Activated CD4-positive, alpha-beta T cell treated with anti-CD3 and anti-CD28 coated beads, Interleukin-2, Interleukin-6, amounts not matched to agents 100 ng/mL and 50 ng/mL, durations not matched to agents 16 hours and 8 hours (primary cell): ENCODE measurements at regions not wholly inside any gene's neighbourhood (a gene's known extent, or its start where the extent isn't known, plus 50 kb on each side); places are given as distances from the start of the nearest gene placed in this dataset.

Experiments
- DNase-seq: peaks from one replicate; pipeline ENCODE4 v3.0.0-alpha.2; 2020

GRCh38 chr14:51780741-51781140 is 79.7 kb upstream of the GNG2 start:
- DNase-seq = no peak

GRCh38 chr14:51781381-51781780 is 79.0 kb upstream of the GNG2 start:
- no peak for DNase-seq

DNA sequence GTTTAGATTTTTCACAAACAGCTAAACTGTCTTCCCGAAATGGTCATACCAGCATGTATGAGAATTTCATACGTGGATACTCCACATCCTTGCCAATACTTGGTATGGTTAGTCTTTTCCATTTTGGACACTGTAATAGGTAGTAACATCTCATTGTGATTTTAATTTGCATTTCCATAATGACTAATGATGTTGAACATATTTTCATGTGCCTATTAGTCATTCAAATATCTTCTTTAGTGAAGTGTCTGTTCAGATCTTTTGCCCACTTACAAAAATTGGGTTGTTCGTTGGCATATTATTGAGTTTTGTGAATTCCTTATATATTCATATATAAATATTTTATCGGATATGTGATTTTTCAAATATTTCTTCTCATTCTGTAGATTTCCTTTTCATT is 78.0 kb upstream of the GNG2 start:
- DNase-seq = no peak

DNA sequence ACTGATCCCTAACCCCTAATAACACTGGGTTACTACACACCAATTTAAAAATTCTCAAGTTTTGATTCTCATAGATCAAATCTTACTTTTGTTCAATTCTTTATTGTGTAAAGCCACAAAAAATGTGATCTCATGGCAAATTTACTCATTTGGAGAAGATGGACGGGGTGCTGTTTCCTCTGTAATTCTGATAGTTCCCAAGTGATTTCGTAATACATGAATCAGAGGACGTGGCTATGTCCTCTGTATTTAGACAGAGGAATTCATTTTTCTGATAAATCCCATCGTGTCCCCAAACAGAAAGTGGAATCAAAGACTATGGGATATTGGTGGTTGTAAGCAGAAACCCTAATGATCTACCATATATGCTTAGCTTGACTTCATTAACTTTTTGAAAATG is 76.6 kb upstream of the GNG2 start:
- peak; percentile 40 for DNase-seq

DNA sequence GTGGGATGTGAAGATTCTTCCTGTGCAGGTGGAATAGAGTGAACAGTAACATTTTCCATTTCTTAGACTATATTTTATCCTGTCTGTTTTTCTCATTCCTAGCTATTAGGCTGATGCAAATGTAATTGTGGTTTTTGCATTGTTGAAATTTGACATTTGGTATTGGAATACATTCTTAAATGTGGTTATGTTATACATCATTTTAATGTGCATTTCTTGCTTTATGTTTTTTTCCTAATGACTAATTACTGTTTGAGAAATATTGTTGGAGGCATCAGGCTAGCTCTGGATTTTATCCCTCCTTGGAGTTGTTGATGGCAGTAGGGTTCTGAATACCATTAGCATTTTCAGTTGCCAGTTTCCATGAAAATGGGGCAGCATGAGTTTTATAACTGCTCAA is 75.9 kb upstream of the GNG2 start:
- no peak for DNase-seq

- no peak for DNase-seq
Measured at GRCh38 chr14:51786227-51786626, 74.2 kb upstream of the GNG2 start.

DNA sequence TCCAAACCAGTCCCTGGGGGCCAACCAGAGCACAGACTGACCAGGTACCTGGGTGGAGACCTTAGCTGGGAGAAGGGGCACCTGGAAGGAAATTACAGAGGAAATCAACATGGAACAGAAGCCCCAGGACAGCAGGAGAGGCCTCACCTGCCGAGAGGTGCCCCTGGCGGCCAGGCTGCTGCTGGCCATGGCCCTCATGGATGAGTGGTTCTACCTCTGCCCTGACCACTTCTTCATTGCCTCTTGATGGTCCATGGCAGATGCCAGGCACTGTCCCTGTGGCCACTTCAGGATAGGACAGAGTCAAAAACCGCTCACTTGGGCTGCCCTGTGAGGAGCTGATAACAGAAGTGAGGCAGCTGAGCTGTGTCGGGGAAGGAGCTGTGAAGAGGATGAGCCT is 73.1 kb upstream of the GNG2 start:
- DNase-seq = no peak

- DNase-seq = no peak
Measured at GRCh38 chr14:51789114-51789513, 71.3 kb upstream of the GNG2 start.

- no peak for DNase-seq
Measured at GRCh38 chr14:51789596-51789995, 70.8 kb upstream of the GNG2 start.

DNA sequence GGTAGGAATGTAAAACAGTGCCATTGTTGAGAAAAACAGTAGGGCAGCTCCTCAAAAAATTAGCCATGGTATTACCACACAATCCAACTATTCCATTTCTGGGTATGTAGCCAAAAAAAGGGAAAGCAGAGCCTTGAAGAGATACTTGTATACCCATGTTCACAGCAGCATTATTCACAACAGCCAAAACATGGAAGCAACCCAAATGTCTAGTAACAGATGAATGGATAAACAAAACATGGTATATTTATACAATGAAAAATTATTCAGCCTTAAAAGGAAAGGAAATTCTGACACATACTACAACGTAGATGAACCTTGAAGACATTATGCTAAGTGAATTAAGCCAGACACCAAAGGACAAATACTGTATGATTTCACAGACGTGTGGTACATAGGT is 67.6 kb upstream of the GNG2 start:
- DNase-seq = no peak

DNA sequence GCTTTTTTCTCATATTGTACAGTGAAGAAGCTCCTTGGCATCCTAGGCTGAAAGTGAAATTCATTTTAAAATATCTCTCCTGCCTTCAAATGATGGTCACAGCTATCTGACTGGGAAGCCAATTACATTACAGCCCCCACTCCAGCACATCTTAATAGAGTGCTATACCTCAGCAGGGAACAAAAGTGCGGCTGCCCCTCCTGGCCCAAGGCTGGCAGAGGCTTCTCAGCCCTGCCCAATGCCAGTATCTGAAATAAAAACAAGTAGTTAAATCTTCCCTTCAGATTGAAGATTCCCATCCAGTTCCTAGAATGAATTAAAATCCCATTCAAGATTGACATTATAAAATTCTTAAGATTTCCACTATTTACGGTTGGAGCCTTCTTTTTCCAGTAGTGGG is 54.9 kb upstream of the GNG2 start:
- no peak for DNase-seq

DNA sequence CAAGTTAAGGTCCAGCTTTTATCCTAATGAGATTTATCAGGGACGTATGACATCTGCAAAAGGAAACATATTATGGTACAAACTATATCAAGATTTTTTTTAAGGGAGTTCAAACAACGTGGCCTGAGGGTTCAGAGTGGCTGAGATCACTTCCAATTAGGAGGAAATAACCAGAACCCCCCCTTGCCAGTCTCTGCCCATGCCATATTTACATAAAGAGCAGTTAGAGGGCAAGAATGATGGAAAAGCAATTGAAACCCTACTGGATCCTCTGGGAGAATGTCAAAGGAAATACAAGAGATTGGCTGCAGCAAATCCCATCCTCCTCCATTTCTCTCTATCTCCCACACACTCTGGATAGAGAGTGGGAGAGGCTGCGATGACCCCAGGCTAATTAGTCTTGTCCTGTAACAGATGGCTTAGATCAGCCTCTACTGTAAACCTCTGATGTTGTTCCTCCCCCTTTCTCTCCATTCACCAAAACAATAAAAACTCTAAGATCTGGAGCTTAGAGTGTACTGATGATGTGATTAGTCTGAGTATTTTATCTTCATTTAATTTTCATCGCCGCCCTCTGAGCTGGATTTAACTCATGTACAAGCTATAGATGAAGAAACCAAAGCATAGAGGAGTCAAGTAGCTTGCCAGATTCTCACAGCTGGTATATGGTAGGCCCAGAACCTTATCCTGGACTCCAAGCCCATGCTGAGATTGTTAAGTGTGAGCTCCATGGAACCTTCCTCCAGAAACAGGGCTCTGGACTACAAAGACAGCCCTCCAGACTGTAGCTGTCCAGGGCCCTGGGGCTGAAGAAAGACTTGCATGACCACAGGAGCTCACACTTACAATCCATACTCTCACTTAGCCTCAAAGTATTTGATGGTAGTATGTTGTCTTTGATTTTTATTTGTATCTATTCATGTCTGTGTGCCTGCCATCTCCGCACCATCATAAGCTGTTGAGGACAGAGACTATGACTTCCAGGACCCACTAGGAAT is 54.1 kb upstream of the GNG2 start:
- no peak for DNase-seq

DNA sequence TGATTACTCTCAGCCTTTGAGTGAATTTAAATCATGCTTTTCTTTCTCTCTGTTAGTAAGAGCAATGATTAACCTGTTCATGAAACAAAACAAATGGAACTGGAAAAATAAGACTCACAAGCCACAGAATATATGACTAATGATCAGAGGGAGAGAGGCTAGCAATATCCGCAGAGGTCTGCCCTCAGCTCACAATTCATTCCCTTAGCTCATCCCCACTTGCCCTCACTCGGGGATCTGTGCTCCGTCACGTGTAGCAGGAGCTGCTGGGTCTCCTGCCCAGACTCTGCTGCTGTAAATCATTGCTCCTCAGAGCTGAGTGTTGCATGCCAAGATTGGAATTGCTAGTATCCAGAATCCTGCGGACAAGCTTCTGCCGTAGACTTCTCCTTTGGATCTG is 53.1 kb upstream of the GNG2 start:
- no peak for DNase-seq
